Astrocyte (in vitro differentiated cells and primary cell): ENCODE measurements at regions not wholly inside any gene's neighbourhood (a gene's known extent, or its start where the extent isn't known, plus 50 kb on each side); places are given as distances from the start of the nearest gene placed in this dataset.

ENCODE experiments used
- EZH2 ChIP-seq: IDR thresholded peaks from 2 replicates; pipeline ENCODE4 v1.6.1; 2012; ENCODE audit warnings: mild to moderate bottlenecking, low read length, inconsistent platforms; ENCODE audit not compliant: insufficient read depth
- TF ChIP-seq, protein P1 (sequence below): IDR thresholded peaks from 2 replicates; pipeline ENCODE4 v1.5.1; 2011; ENCODE audit warnings: low read depth, mild to moderate bottlenecking, inconsistent platforms, low read length, moderate library complexity; ENCODE audit not compliant: insufficient read depth

DNA sequence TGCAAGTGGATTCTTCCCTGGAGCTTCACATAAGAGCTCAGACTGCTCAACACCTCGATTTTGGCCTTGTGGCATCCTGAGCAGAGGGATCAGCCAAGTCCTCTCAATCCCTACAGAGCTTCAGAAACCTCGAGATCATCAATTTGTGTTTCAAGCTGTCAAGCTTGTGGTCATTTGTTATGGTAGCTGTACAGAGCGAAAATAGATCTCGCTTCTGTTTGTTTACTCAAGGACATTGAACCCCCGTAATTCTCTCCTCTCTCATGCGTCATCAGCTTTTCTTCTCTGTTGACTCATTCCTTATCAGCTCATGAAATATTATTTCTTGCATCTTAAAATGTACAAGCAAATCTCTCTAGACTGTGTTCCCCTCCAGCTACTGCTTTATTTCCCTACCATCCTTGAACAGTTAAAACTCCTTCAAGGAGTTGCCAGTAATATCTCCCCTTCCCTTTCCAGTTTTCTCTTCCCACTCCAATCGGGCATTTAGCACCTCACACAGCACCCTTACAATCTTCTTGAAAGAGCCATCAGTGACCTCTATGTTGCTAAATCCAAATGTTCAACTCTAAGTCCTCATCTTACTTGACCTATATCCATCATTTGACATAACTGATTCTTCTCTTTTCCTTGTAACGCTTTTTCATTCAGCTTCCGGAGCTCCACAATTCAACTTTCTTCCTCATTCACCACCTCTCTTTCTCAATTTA is 106.2 kb upstream of the FAT1 start:
- TF ChIP-seq, protein P1, sequence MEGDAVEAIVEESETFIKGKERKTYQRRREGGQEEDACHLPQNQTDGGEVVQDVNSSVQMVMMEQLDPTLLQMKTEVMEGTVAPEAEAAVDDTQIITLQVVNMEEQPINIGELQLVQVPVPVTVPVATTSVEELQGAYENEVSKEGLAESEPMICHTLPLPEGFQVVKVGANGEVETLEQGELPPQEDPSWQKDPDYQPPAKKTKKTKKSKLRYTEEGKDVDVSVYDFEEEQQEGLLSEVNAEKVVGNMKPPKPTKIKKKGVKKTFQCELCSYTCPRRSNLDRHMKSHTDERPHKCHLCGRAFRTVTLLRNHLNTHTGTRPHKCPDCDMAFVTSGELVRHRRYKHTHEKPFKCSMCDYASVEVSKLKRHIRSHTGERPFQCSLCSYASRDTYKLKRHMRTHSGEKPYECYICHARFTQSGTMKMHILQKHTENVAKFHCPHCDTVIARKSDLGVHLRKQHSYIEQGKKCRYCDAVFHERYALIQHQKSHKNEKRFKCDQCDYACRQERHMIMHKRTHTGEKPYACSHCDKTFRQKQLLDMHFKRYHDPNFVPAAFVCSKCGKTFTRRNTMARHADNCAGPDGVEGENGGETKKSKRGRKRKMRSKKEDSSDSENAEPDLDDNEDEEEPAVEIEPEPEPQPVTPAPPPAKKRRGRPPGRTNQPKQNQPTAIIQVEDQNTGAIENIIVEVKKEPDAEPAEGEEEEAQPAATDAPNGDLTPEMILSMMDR: no peak
- no peak for TF ChIP-seq EZH2
